Thyroid gland (tissue), 4 donors: ENCODE measurements at regions not wholly inside any gene's neighbourhood (a gene's known extent, or its start where the extent isn't known, plus 50 kb on each side); places are given as distances from the start of the nearest gene placed in this dataset.

Experiments used
- CTCF ChIP-seq, 6 experiments: fragments of 200-600 bp in 3 of 6; fragments of 450-650 bp in 3 of 6; sonication (generic) in 3 of 6; IDR thresholded peaks; one replicate each; pipeline ENCODE4 v1.5.1; 2016 to 2019; ENCODE audit warnings: antibody characterized with exemption in 6 of 6, mild to moderate bottlenecking in 2 of 6, inconsistent platforms in 1 of 6, moderate library complexity in 1 of 6
- POLR2A ChIP-seq, 2 donors: fragments of 450-650 bp; IDR thresholded peaks; one replicate each; pipeline ENCODE4 v1.6.1; 2017; ENCODE audit warnings: antibody characterized with exemption in 2 of 2, mild to moderate bottlenecking in 2 of 2, moderate library complexity in 1 of 2

GRCh38 chr4:11543706-11544105 lies 115.0 kb upstream of the HS3ST1 start:
- TF ChIP-seq POLR2A (IDR thresholded peaks at IDR 0.05), result no peak
- no peak for TF ChIP-seq CTCF (IDR thresholded peaks at IDR 0.05)
